OCI-LY7 (cell line): ENCODE measurements at regions not wholly inside any gene's neighbourhood (a gene's known extent, or its start where the extent isn't known, plus 50 kb on each side); places are given as distances from the start of the nearest gene placed in this dataset.

Experiments used
- BruUV-seq: library from RNA; stranded (reverse); fragments of 400-500 nt; replicated peaks from 2 replicates; lab custom pipeline; 2021; lab: Mats Ljungman, UMichigan
- CTCF ChIA-PET: fragments of 300-600 bp; sonication (Branson Sonifier 250); formaldehyde crosslinking; loops from one replicate; lab custom pipeline; 2022; ENCODE audit warnings: antibody characterized with exemption; ENCODE audit not compliant: unreplicated experiment; lab: Charles Lee
- POLR2A ChIA-PET: fragments of 300-600 bp; sonication (Branson Sonifier 250); formaldehyde crosslinking; loops from one replicate; lab custom pipeline; 2022; ENCODE audit warnings: antibody characterized with exemption; lab: Charles Lee
- DNase-seq: peaks from one replicate; pipeline ENCODE4 v3.0.0-alpha.2; 2015; ENCODE audit warnings: low spot score
- H2AFZ ChIP-seq: fragments of 200-600 bp; sonication (generic), shearing (Covaris generic); 2 replicates; pipeline ENCODE4 v1.6.1; 2014; ENCODE audit warnings: mild to moderate bottlenecking, antibody characterized with exemption, low read length, moderate library complexity
- H3K27ac ChIP-seq: fragments of 200-600 bp; sonication (generic); 2 replicates; pipeline ENCODE4 v1.5.1; 2014; ENCODE audit warnings: mixed run types, low read depth, mild to moderate bottlenecking, moderate library complexity, low read length, inconsistent platforms; ENCODE audit not compliant: poor library complexity, severe bottlenecking
- H3K36me3 ChIP-seq: fragments of 200-600 bp; sonication (generic); 2 replicates; pipeline ENCODE4 v1.6.1; 2014; ENCODE audit warnings: mild to moderate bottlenecking, antibody characterized with exemption, low read length, moderate library complexity, mixed read lengths; ENCODE audit not compliant: insufficient read depth
- H3K4me1 ChIP-seq: fragments of 200-600 bp; sonication (generic); 2 replicates; pipeline ENCODE4 v1.5.1; 2014; ENCODE audit warnings: mild to moderate bottlenecking, low read length; ENCODE audit not compliant: insufficient read depth, poor library complexity, severe bottlenecking
- H3K4me2 ChIP-seq: fragments of 200-600 bp; sonication (generic); 2 replicates; pipeline ENCODE4 v1.6.1; 2014; ENCODE audit warnings: mild to moderate bottlenecking, low read length
- H3K4me3 ChIP-seq: fragments of 200-600 bp; sonication (generic); 2 replicates; pipeline ENCODE4 v1.5.1; 2014; ENCODE audit warnings: mild to moderate bottlenecking, low read depth, low read length; ENCODE audit not compliant: poor library complexity, severe bottlenecking
- H3K79me2 ChIP-seq: fragments of 200-600 bp; sonication (generic); 2 replicates; pipeline ENCODE4 v1.6.1; 2016; ENCODE audit warnings: low read depth, mild to moderate bottlenecking, low read length, moderate library complexity, mixed read lengths; ENCODE audit not compliant: insufficient read depth
- H3K9me2 ChIP-seq: fragments of 200-600 bp; sonication (generic); 2 replicates; pipeline ENCODE4 v1.6.1; 2016; ENCODE audit warnings: mild to moderate bottlenecking, low read length, mixed read lengths; ENCODE audit not compliant: insufficient read depth
- H3K9me3 ChIP-seq: fragments of 200-600 bp; sonication (generic); 2 replicates; pipeline ENCODE4 v1.6.1; 2014; ENCODE audit warnings: mild to moderate bottlenecking, mixed run types, low read length, mixed read lengths
- H4K20me1 ChIP-seq: fragments of 200-600 bp; sonication (generic); 2 replicates; pipeline ENCODE4 v1.6.1; 2014; ENCODE audit warnings: mild to moderate bottlenecking, antibody characterized with exemption, low read length, moderate library complexity, mixed read lengths; ENCODE audit not compliant: insufficient read depth
- CTCF ChIP-seq: fragments of 200-600 bp; sonication (generic); conservative IDR thresholded peaks from 2 replicates; pipeline ENCODE4 v1.5.1; 2014; ENCODE audit warnings: mild to moderate bottlenecking, antibody characterized with exemption, low read length, moderate library complexity, mixed read lengths
- EZH2phosphoT487 ChIP-seq: fragments of 200-600 bp; sonication (generic); IDR thresholded peaks from 2 replicates; pipeline ENCODE4 v1.6.1; 2018; ENCODE audit warnings: low read depth, borderline replicate concordance, mild to moderate bottlenecking, mixed run types, antibody characterized with exemption, low read length, moderate library complexity, mixed read lengths
- intact Hi-C: fragments of 100-400 bp; cut with micrococcal nuclease; formaldehyde crosslinking; loops from one replicate; pipeline ENCODE4 v1.10.0; 2022; ENCODE audit not compliant: unreplicated experiment

- Histone ChIP-seq H3K4me3 (no peak overlapping the region), H3K79me2 (no peaks in the 10 kb centered on the region), H3K27ac (no peak overlapping the region), H3K4me2 (no peak overlapping the region), H3K4me1 (no peaks in the 10 kb centered on the region), H3K36me3 (no peaks in the 10 kb centered on the region), H4K20me1 (no peaks in the 10 kb centered on the region), H2AFZ (no peak overlapping the region), H3K9me2 (no peaks in the 10 kb centered on the region), H3K9me3 (no peaks in the 10 kb centered on the region)
- no peak for TF ChIP-seq CTCF
- TF ChIP-seq EZH2phosphoT487: no peak
- ChIA-PET CTCF (no interaction called here), POLR2A (no interaction called here)
- no peak for DNase-seq
- BruUV-seq: no TSS peak
- intact Hi-C loops: no loop called here
Measured at GRCh38 chr15:61759639-61760038, 300.6 kb downstream of the VPS13C start.

DNA sequence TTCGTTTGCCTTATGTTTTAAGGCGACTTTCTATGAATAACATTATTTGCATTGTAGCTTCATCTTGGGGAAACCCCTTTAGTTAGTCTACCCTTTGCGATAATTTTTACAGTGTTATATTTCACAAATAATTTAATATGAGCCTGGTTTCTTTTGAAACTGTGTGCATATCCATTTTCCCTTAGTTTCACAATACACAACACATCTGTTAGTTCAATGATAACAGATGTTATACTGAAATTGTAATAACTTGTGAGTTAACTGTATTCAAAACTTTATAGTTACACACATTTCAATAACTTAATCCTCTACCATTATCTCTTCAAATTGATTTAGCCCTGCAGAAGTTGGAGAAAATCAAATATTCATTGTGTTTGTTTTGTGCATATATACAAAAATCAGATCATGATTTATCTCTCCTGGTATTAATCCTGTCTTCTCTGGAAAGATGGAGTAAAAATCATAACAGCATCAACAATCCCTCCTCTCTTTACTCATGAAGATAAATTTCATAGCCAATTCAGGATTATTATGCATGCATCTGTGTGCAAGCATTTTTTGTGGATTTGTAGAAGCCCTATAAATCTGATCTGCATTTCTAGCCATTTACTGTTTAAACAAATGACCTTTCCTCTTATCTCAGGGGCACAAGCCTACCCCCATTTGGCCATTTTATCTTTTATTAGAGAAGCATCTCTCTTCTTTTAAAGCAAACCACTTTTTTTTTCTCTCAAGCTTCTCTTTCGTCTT lies 304.0 kb downstream of the VPS13C start:
- POLR2A ChIA-PET: no interaction called here
- Histone ChIP-seq H3K79me2 (no peaks in the 10 kb centered on the region), H4K20me1 (no peaks in the 10 kb centered on the region), H3K9me2 (no peaks in the 10 kb centered on the region), H3K4me3 (no peak overlapping the region), H3K9me3 (no peaks in the 10 kb centered on the region), H3K4me2 (no peak overlapping the region), H3K36me3 (no peaks in the 10 kb centered on the region), H2AFZ (no peak overlapping the region), H3K4me1 (no peaks in the 10 kb centered on the region), H3K27ac (no peak overlapping the region)
- BruUV-seq: no TSS peak
- CTCF ChIA-PET: no interaction called here
- TF ChIP-seq EZH2phosphoT487 (no peak), CTCF (no peak)
- intact Hi-C loops: no loop called here
- DNase-seq: no peak

GRCh38 chr15:61755467-61755866 lies 304.8 kb downstream of the VPS13C start:
- no peak overlapping the region for H3K27ac ChIP-seq
- H2AFZ ChIP-seq: no peak overlapping the region
- ChIA-PET CTCF (no interaction called here), POLR2A (interaction anchor here (0.5 kb wide), 1 partner anchor 587 kb away, joined by 3 read pairs; no protein-coding TSS in a partner anchor)
- H3K9me2 ChIP-seq: no peaks in the 10 kb centered on the region
- H3K9me3 ChIP-seq: no peaks in the 10 kb centered on the region
- H3K36me3 ChIP-seq: no peaks in the 10 kb centered on the region
- H3K4me3 ChIP-seq: no peak overlapping the region
- DNase-seq: no peak
- intact Hi-C loops: no loop called here
- no peak overlapping the region for H3K4me2 ChIP-seq
- no TSS peak for BruUV-seq
- no peaks in the 10 kb centered on the region for H3K79me2 ChIP-seq
- TF ChIP-seq CTCF: no peak
- no peaks in the 10 kb centered on the region for H3K4me1 ChIP-seq
- no peaks in the 10 kb centered on the region for H4K20me1 ChIP-seq
